H9 (cell line): ENCODE measurements at regions not wholly inside any gene's neighbourhood (a gene's known extent, or its start where the extent isn't known, plus 50 kb on each side); places are given as distances from the start of the nearest gene placed in this dataset.

Experiments used
- DNase-seq: peaks from one replicate; pipeline ENCODE4 v3.0.0-alpha.2; 2017
- H2AFZ ChIP-seq: one replicate; pipeline ENCODE4 v1.6.1; 2013; ENCODE audit warnings: mild to moderate bottlenecking, low read length, control low read depth, moderate library complexity
- H2AK5ac ChIP-seq: 2 replicates; pipeline ENCODE4 v1.6.1; 2013; ENCODE audit warnings: low read length, control low read depth, mixed read lengths; ENCODE audit not compliant: insufficient read length
- H2BK120ac ChIP-seq: one replicate; pipeline ENCODE4 v1.6.1; 2013; ENCODE audit warnings: low read depth, mild to moderate bottlenecking, low read length, control low read depth, inconsistent platforms; ENCODE audit not compliant: poor library complexity, severe bottlenecking
- H2BK12ac ChIP-seq: 2 replicates; pipeline ENCODE4 v1.6.1; 2013; ENCODE audit warnings: low read length, control low read depth, mixed read lengths, low read depth; ENCODE audit not compliant: insufficient read length
- H2BK15ac ChIP-seq: 2 replicates; pipeline ENCODE4 v1.6.1; 2013; ENCODE audit warnings: low read depth, low read length, control low read depth
- H2BK20ac ChIP-seq: one replicate; pipeline ENCODE4 v1.6.1; 2013; ENCODE audit warnings: low read depth, mild to moderate bottlenecking, low read length, control low read depth, inconsistent platforms; ENCODE audit not compliant: poor library complexity, severe bottlenecking
- H2BK5ac ChIP-seq: 2 replicates; pipeline ENCODE4 v1.6.1; 2013; ENCODE audit warnings: low read length, control low read depth, mixed read lengths; ENCODE audit not compliant: insufficient read length
- H3K14ac ChIP-seq: 2 replicates; pipeline ENCODE4 v1.6.1; 2013; ENCODE audit warnings: low read length, control low read depth; ENCODE audit not compliant: insufficient read depth
- H3K18ac ChIP-seq: 2 replicates; pipeline ENCODE4 v1.6.1; 2013; ENCODE audit warnings: low read depth, mild to moderate bottlenecking, mixed read lengths, low read length, control low read depth; ENCODE audit not compliant: insufficient read length
- H3K23ac ChIP-seq: 2 replicates; pipeline ENCODE4 v1.6.1; 2013; ENCODE audit warnings: low read length, control low read depth, mixed read lengths, low read depth; ENCODE audit not compliant: insufficient read length
- H3K23me2 ChIP-seq: 2 replicates; pipeline ENCODE4 v1.6.1; 2013; ENCODE audit warnings: low read depth, mild to moderate bottlenecking, mixed read lengths, low read length, control low read depth; ENCODE audit not compliant: insufficient read length, poor library complexity, severe bottlenecking
- H3K27ac ChIP-seq: 2 replicates; pipeline ENCODE4 v1.5.1; 2013; ENCODE audit warnings: low read length, control low read depth, mixed read lengths, low read depth; ENCODE audit not compliant: insufficient read length
- H3K27me3 ChIP-seq: 2 replicates; pipeline ENCODE4 v1.6.1; 2013; ENCODE audit warnings: low read length, control low read depth, inconsistent platforms; ENCODE audit not compliant: insufficient read depth
- H3K4ac ChIP-seq: 2 replicates; pipeline ENCODE4 v1.6.1; 2013; ENCODE audit warnings: low read depth, mild to moderate bottlenecking, control low read depth, inconsistent platforms, low read length, moderate library complexity
- H3K4me1 ChIP-seq: 2 replicates; pipeline ENCODE4 v1.6.1; 2013; ENCODE audit warnings: low read length, control low read depth, inconsistent platforms; ENCODE audit not compliant: insufficient read depth
- H3K4me2 ChIP-seq: 2 replicates; pipeline ENCODE4 v1.6.1; 2013; ENCODE audit warnings: low read length, control low read depth, mixed read lengths; ENCODE audit not compliant: insufficient read length, insufficient read depth
- H3K56ac ChIP-seq: 2 replicates; pipeline ENCODE4 v1.6.1; 2013; ENCODE audit warnings: low read depth, mild to moderate bottlenecking, mixed read lengths, low read length, control low read depth; ENCODE audit not compliant: insufficient read length
- H3K79me1 ChIP-seq: 2 replicates; pipeline ENCODE4 v1.6.1; 2013; ENCODE audit warnings: low read depth, mild to moderate bottlenecking, moderate library complexity, low read length, control low read depth, inconsistent platforms; ENCODE audit not compliant: insufficient read depth, poor library complexity, severe bottlenecking
- H3K79me2 ChIP-seq: 2 replicates; pipeline ENCODE4 v1.6.1; 2013; ENCODE audit warnings: low read length, control low read depth, inconsistent platforms; ENCODE audit not compliant: insufficient read depth
- H3K9ac ChIP-seq: 2 replicates; pipeline ENCODE4 v1.6.1; 2013; ENCODE audit warnings: low read length, control low read depth, mixed read lengths; ENCODE audit not compliant: insufficient read length; ENCODE audit errors: extremely low read depth
- H3K9me3 ChIP-seq: one replicate; pipeline ENCODE4 v1.6.1; 2013; ENCODE audit warnings: low read depth, low read length, inconsistent platforms; ENCODE audit not compliant: control insufficient read depth
- H3T11ph ChIP-seq: one replicate; pipeline ENCODE4 v1.6.1; 2013; ENCODE audit warnings: mild to moderate bottlenecking, low read length, control low read depth, inconsistent platforms
- H4K20me1 ChIP-seq: one replicate; pipeline ENCODE4 v1.6.1; 2013; ENCODE audit not compliant: control insufficient read depth, insufficient read length, insufficient read depth
- H4K5ac ChIP-seq: 2 replicates; pipeline ENCODE4 v1.6.1; 2013; ENCODE audit warnings: low read depth, mild to moderate bottlenecking, mixed read lengths, low read length, control low read depth; ENCODE audit not compliant: insufficient read length
- H4K8ac ChIP-seq: replicated peaks from 2 replicates; pipeline ENCODE4 v1.6.1; 2013; ENCODE audit warnings: low read length, control low read depth, mixed read lengths, low read depth; ENCODE audit not compliant: insufficient read length
- H4K91ac ChIP-seq: 2 replicates; pipeline ENCODE4 v1.6.1; 2013; ENCODE audit warnings: low read depth, mild to moderate bottlenecking, moderate library complexity, mixed read lengths, low read length, control low read depth; ENCODE audit not compliant: insufficient read length
- H3K27ac Mint-ChIP-seq, 3 experiments: 2 replicates in 2 of 3; 3 replicates in 1 of 3; pipeline ENCODE4 v1.8.0; 2020 to 2021; ENCODE audit warnings: mixed read lengths in 3 of 3, mild to moderate bottlenecking in 1 of 3, moderate library complexity in 1 of 3
- H3K27me3 Mint-ChIP-seq: 2 replicates; pipeline ENCODE4 v1.8.0; 2021; ENCODE audit warnings: low read depth, mild to moderate bottlenecking, moderate library complexity, mixed read lengths
- H3K36me3 Mint-ChIP-seq, 3 experiments: 2 replicates in 2 of 3; 3 replicates in 1 of 3; pipeline ENCODE4 v1.8.0; 2020 to 2021; ENCODE audit warnings: low read depth in 3 of 3, mixed read lengths in 3 of 3; ENCODE audit not compliant: insufficient read depth in 1 of 3
- H3K4me1 Mint-ChIP-seq, 2 experiments: 2 replicates each; pipeline ENCODE4 v1.8.0; 2020; ENCODE audit warnings: mixed read lengths in 2 of 2
- H3K4me3 Mint-ChIP-seq, 2 experiments: 2 replicates in 1 of 2; 3 replicates in 1 of 2; pipeline ENCODE4 v1.8.0; 2020 to 2021; ENCODE audit warnings: mild to moderate bottlenecking in 2 of 2, mixed read lengths in 2 of 2, moderate library complexity in 1 of 2
- H3K9me3 Mint-ChIP-seq, 2 experiments: 2 replicates in 1 of 2; 3 replicates in 1 of 2; pipeline ENCODE4 v1.8.0; 2020; ENCODE audit warnings: mild to moderate bottlenecking in 2 of 2, mixed read lengths in 2 of 2, moderate library complexity in 1 of 2
- WGBS: extraction: QIAGEN DNeasy Blood & Tissue Kit; methylation state at CpG from one replicate; pipeline ENCODE4 v1.1.7; 2013; ENCODE audit warnings: missing lambda C conversion rate, low lambda C conversion rate, mixed read lengths; ENCODE audit not compliant: insufficient read length; ENCODE audit errors: extremely low coverage; 5-methylcytosine and 5-hydroxymethylcytosine counted together
- TF ChIP-seq, protein P1 (sequence below): fragments of 200-600 bp; sonication (generic); conservative IDR thresholded peaks from 3 replicates; pipeline ENCODE4 v1.8.0; 2021; ENCODE audit warnings: antibody characterized with exemption, mild to moderate bottlenecking

DNA sequence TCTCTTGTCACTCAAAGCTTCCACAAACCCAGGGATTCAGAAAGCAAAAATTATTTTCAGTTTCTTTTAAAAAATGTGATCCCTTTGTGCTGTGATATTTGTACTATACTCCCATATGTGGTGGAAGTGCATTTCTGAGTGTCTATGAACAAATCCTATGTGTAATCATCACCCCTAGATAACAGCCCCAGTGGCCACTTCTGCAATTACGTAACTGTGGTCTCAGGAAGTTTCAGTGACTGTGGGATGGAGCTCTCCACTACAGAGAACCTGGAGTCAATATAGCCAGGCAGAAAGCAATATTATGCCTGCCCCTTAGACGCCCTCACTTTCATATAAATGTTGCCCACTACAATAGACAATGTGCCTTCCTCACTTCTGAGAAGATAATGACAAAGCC is 1101.7 kb upstream of the GHITM start:
- no CpG with 5 or more reads among the region's 2 CpGs for WGBS
- H3K4me1 Mint-ChIP-seq, result no peaks in the 10 kb centered on the region
- H3K4me1 ChIP-seq, result no peaks in the 10 kb centered on the region
- no peaks in the 10 kb centered on the region for H4K20me1 ChIP-seq
- H3K27me3 ChIP-seq, result no peaks in the 10 kb centered on the region
- no peak overlapping the region for H2BK20ac ChIP-seq
- no peak overlapping the region for H2AFZ ChIP-seq
- no peak overlapping the region for H3K56ac ChIP-seq
- H3K9ac ChIP-seq, result no peak overlapping the region
- no peaks in the 10 kb centered on the region for H3K9me3 ChIP-seq
- TF ChIP-seq, protein P1, sequence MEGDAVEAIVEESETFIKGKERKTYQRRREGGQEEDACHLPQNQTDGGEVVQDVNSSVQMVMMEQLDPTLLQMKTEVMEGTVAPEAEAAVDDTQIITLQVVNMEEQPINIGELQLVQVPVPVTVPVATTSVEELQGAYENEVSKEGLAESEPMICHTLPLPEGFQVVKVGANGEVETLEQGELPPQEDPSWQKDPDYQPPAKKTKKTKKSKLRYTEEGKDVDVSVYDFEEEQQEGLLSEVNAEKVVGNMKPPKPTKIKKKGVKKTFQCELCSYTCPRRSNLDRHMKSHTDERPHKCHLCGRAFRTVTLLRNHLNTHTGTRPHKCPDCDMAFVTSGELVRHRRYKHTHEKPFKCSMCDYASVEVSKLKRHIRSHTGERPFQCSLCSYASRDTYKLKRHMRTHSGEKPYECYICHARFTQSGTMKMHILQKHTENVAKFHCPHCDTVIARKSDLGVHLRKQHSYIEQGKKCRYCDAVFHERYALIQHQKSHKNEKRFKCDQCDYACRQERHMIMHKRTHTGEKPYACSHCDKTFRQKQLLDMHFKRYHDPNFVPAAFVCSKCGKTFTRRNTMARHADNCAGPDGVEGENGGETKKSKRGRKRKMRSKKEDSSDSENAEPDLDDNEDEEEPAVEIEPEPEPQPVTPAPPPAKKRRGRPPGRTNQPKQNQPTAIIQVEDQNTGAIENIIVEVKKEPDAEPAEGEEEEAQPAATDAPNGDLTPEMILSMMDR, result 0 out of 3 replicates have a peak, but pooled peaks have one; percentile 31
- H3K14ac ChIP-seq, result no peak overlapping the region
- no peak for DNase-seq
- H4K5ac ChIP-seq, result no peak overlapping the region
- no peak overlapping the region for H4K8ac ChIP-seq
- no peak overlapping the region for H3K27ac ChIP-seq
- H3K27ac Mint-ChIP-seq, result no peak overlapping the region
- no peaks in the 10 kb centered on the region for H3K23me2 ChIP-seq
- H2AK5ac ChIP-seq, result no peak overlapping the region
- no peaks in the 10 kb centered on the region for H3K79me2 ChIP-seq
- no peak overlapping the region for H3K4ac ChIP-seq
- no peak overlapping the region for H3T11ph ChIP-seq
- H3K4me2 ChIP-seq, result no peak overlapping the region
- H3K23ac ChIP-seq, result no peak overlapping the region
- no peak overlapping the region for H2BK15ac ChIP-seq
- no peak overlapping the region for H2BK5ac ChIP-seq
- no peaks in the 10 kb centered on the region for H3K9me3 Mint-ChIP-seq
- H4K91ac ChIP-seq, result no peak overlapping the region
- no peak overlapping the region for H3K18ac ChIP-seq
- H3K79me1 ChIP-seq, result no peaks in the 10 kb centered on the region
- H3K27me3 Mint-ChIP-seq, result no peaks in the 10 kb centered on the region
- no peak overlapping the region for H2BK12ac ChIP-seq
- H2BK120ac ChIP-seq, result no peak overlapping the region
- no peak overlapping the region for H3K4me3 Mint-ChIP-seq
- H3K36me3 Mint-ChIP-seq, result no peaks in the 10 kb centered on the region; a peak in 1 of 7 replicates
